GM23248 (cell line): ENCODE measurements at regions not wholly inside any gene's neighbourhood (a gene's known extent, or its start where the extent isn't known, plus 50 kb on each side); places are given as distances from the start of the nearest gene placed in this dataset.

ENCODE experiments used
- EZH2 ChIP-seq: fragments of 200-600 bp; sonication (generic); IDR thresholded peaks from 2 replicates; pipeline ENCODE4 v1.6.1; 2018; ENCODE audit warnings: antibody characterized with exemption, mild to moderate bottlenecking; ENCODE audit not compliant: insufficient read depth, poor library complexity, severe bottlenecking
- EZH2phosphoT487 ChIP-seq: fragments of 200-600 bp; sonication (generic); IDR thresholded peaks from 2 replicates; pipeline ENCODE4 v1.6.1; 2018; ENCODE audit warnings: antibody characterized with exemption, moderate library complexity, mild to moderate bottlenecking, low read depth; ENCODE audit not compliant: insufficient read depth

DNA sequence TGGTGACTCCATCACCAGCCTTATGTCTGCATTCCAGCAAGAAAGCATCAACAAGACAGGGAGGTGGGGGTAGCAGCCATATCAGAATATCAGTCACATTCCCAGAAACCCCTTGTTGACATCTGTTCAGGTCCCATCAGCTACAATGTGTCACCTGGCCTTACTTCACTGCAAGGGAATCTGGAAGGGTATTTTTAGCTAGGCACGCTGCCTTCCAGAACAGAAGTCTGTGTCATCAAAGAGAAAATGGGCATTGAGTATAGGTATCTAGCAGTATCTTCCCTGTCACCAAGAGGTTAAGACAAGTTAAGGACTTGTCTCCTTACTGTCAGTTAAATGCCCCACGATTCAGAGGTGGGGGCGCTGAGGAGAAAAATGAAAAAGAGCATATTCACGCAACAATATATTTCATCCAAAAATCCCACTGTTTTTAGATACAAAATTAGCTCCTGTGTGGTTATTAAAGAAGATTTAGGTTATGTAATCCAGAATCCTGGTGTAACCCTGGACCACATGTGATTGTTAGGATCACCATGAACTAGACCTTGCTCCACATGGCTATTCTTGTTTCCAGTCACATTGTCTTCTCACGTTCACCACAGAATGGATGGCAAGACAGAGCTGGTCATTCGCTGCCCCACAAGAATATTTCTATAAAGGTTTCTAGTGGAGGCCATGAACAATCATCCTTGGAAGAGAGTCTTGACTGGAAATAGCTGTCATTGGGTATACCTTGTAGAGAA is 60.0 kb upstream of the PDHA1 start:
- TF ChIP-seq EZH2 = no peak
- TF ChIP-seq EZH2phosphoT487 = no peak
